Cardiac fibroblast (primary cell): ENCODE measurements at regions not wholly inside any gene's neighbourhood (a gene's known extent, or its start where the extent isn't known, plus 50 kb on each side); places are given as distances from the start of the nearest gene placed in this dataset.

Source experiments
- DNase-seq, 2 donors: peaks; one replicate each; pipeline versions ENCODE4 v3.0.0 to v3.0.0-alpha.2; 2010; ENCODE audit warnings: low read depth in 2 of 2
- H3K4me3 ChIP-seq, 2 donors: replicated peaks in 1 of 2; 1 replicate in 1 of 2; 2 replicates in 1 of 2; pipeline ENCODE4 v1.5.1; 2011; ENCODE audit warnings: low read depth in 2 of 2, low read length in 2 of 2, mild to moderate bottlenecking in 2 of 2, moderate library complexity in 1 of 2
- TF ChIP-seq, protein P1 (sequence below): IDR thresholded peaks from one replicate; pipeline ENCODE4 v1.5.1; 2011; ENCODE audit warnings: low read depth, mild to moderate bottlenecking, low read length, inconsistent platforms

GRCh38 chr2:104429639-104430358, 424.1 kb upstream of the POU3F3 start:
- H3K4me3 ChIP-seq = no peak overlapping the region
- TF ChIP-seq, protein P1, sequence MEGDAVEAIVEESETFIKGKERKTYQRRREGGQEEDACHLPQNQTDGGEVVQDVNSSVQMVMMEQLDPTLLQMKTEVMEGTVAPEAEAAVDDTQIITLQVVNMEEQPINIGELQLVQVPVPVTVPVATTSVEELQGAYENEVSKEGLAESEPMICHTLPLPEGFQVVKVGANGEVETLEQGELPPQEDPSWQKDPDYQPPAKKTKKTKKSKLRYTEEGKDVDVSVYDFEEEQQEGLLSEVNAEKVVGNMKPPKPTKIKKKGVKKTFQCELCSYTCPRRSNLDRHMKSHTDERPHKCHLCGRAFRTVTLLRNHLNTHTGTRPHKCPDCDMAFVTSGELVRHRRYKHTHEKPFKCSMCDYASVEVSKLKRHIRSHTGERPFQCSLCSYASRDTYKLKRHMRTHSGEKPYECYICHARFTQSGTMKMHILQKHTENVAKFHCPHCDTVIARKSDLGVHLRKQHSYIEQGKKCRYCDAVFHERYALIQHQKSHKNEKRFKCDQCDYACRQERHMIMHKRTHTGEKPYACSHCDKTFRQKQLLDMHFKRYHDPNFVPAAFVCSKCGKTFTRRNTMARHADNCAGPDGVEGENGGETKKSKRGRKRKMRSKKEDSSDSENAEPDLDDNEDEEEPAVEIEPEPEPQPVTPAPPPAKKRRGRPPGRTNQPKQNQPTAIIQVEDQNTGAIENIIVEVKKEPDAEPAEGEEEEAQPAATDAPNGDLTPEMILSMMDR = no peak
- no peak for DNase-seq

GRCh38 chr2:104430359-104430740, 423.6 kb upstream of the POU3F3 start:
- TF ChIP-seq, protein P1 = no peak
- no peak overlapping the region for H3K4me3 ChIP-seq

GRCh38 chr2:104430852-104431251, 423.1 kb upstream of the POU3F3 start:
- no peak overlapping the region for H3K4me3 ChIP-seq
- no peak for DNase-seq
- TF ChIP-seq, protein P1 = no peak

More at GRCh38 chr2:104430359-104430740, 423.6 kb upstream of the POU3F3 start:
- DNase-seq = no peak

- DNase-seq = no peak
- no peak overlapping the region for H3K4me3 ChIP-seq
- TF ChIP-seq, protein P1 = no peak
Measured at GRCh38 chr2:104431701-104432121, 422.2 kb upstream of the POU3F3 start.

DNA sequence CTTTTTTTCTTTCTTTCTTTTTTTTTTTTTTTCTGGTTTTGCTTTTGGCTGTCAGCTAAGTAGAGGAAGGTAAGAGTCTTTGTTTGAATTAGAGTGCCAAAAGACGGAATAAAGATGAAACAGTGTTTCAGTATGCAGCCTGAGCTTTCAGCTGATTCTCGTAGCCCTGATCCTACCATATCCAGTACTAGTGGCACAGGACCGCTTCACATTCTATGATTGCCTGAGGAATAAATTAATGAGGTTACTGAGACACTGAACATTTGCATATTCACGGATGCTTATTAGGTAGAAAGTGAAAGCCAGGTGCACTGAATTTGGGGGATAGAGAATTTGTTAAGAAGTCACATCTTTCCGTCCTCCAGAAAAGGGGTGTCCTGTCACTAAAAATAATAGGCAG, 421.5 kb upstream of the POU3F3 start:
- no peak overlapping the region for H3K4me3 ChIP-seq
- TF ChIP-seq, protein P1 = no peak
- DNase-seq = no peak

DNA sequence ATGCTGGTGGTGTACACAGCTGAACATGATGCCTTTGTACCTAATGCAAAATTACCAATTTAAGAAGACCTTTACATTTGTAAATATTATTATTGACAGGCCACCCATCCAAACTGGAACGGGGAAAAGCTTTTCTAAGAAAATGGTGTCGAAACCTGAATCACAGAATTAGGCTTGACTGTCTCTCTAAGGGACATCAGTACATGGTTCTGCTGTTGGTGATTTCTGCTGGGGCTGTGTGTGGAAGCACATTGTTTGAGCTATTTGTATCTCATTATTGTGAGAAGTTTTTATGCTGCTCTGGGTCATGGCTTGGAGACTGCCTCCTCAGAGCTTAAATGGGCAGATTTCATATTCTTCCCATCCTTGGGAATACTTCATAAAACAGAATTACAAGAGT, 420.9 kb upstream of the POU3F3 start:
- H3K4me3 ChIP-seq = no peak overlapping the region
- TF ChIP-seq, protein P1 = no peak
- no peak for DNase-seq

GRCh38 chr2:104433657-104434056, 420.3 kb upstream of the POU3F3 start:
- TF ChIP-seq, protein P1 = no peak
- DNase-seq = no peak
- no peak overlapping the region for H3K4me3 ChIP-seq
